Ovary (tissue), 7 donors: ENCODE measurements at regions not wholly inside any gene's neighbourhood (a gene's known extent, or its start where the extent isn't known, plus 50 kb on each side); places are given as distances from the start of the nearest gene placed in this dataset.

Experiments used
- DNase-seq, 5 donors: peaks; one replicate each; pipeline ENCODE4 v3.0.0-alpha.2; 2019 to 2020
- H3K27ac ChIP-seq, 2 donors: fragments of 200-600 bp; one replicate each; pipeline versions ENCODE4 v1.5.1 to v1.8.0; 2019 to 2022
- H3K27me3 ChIP-seq: fragments of 200-600 bp; one replicate; pipeline ENCODE4 v1.8.0; 2022
- H3K36me3 ChIP-seq: fragments of 200-600 bp; sonication (generic); one replicate; pipeline ENCODE4 v1.5.1; 2019
- H3K4me1 ChIP-seq: one replicate; pipeline ENCODE4 v1.8.1; 2013; ENCODE audit warnings: mild to moderate bottlenecking, moderate library complexity; ENCODE audit not compliant: insufficient read depth
- H3K4me3 ChIP-seq: fragments of 200-600 bp; sonication (generic); one replicate; pipeline ENCODE4 v1.5.1; 2017
- H3K9me3 ChIP-seq, 2 donors: fragments of 200-600 bp in 1 of 2; sonication (generic) in 1 of 2; one replicate each; pipeline versions ENCODE4 v1.5.1 to v1.8.1; 2013 to 2019; ENCODE audit warnings: mild to moderate bottlenecking in 1 of 2, moderate library complexity in 1 of 2
- EP300 ChIP-seq: sonication (generic); formaldehyde crosslinking; IDR thresholded peaks from one replicate; pipeline ENCODE4 v1.6.1; 2017; ENCODE audit warnings: antibody characterized with exemption
- POLR2A ChIP-seq: fragments of 450-650 bp; IDR thresholded peaks from one replicate; pipeline ENCODE4 v1.6.1; 2017; ENCODE audit warnings: antibody characterized with exemption, mild to moderate bottlenecking, moderate library complexity
- WGBS, 3 donors: extraction: QIAGEN DNeasy Blood & Tissue Kit in 1 of 3; methylation state at CpG; one replicate each; pipeline versions ENCODE4 v1.1.5 to v1.1.7; 2013 to 2017; 5-methylcytosine and 5-hydroxymethylcytosine counted together
- intact Hi-C, 4 donors: fragments of 100-400 bp; cut with DNase I; formaldehyde crosslinking; loops; one replicate each; pipeline versions ENCODE4 v1.11.0 to v1.15.1; 2022 to 2023
- TF ChIP-seq, protein P1 (sequence below), 3 donors: fragments of 450-650 bp in 2 of 3; fragments of 200-600 bp in 1 of 3; IDR thresholded peaks; one replicate each; pipeline versions ENCODE4 v1.5.1 to v1.8.0; 2016 to 2022; ENCODE audit warnings: antibody characterized with exemption in 3 of 3, mild to moderate bottlenecking in 1 of 3
- donor health status: DM: no; HTN: no; CAD: no; lungs with moderate emphysema.
- donor health status: DM: no; HTN: no; CAD: no.
- donor health status: Bipolar disorder and iron deficiency.
- donor health status: DM: no; HTN: no; CAD: no.
- donor health status: DM: yes; HTN: yes; CAD: no.

DNA sequence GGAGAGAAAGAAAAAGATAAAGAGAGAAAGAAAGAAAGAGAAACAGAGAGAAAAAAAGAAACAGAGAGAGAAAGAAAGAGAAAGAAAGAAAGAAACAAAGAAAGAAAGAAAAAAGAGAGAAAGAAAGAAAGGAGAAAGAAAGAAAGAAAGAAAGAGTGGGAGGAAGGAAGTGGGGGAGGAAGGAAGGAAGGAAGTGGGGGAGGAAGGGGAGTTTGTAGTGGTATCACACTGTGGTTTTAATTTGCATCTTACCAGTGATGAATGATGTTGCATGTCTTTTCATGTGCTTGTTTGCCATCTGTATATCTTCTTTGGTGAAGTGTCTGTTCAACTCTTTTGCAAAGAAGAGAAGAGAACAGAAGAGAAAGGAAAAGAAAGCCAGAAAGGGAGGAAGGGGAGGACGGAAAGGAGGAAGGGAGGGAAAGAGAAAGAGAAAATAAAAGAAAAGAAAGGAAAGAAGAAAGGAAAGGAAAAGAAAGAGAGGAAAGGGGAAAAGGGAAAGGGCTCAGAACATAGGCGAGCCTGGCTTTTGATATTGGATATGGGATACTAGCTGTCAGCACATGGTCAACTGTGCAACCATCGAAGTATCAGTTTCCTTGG, 79.2 kb upstream of the FRMD4A start:
- peaks cover 5% of the 10 kb centered on the region for H3K4me1 ChIP-seq
- DNase-seq = no peak
- H3K4me3 ChIP-seq = no peak overlapping the region
- H3K36me3 ChIP-seq = no peaks in the 10 kb centered on the region
- no peaks in the 10 kb centered on the region for H3K9me3 ChIP-seq
- WGBS, 3 donors = 77 to 84% (median 79%) methylated on average over 3 of the region's 3 CpGs
- no peaks in the 10 kb centered on the region for H3K27me3 ChIP-seq
- intact Hi-C loops = no loop called here
- H3K27ac ChIP-seq = no peak overlapping the region
- TF ChIP-seq, protein P1, sequence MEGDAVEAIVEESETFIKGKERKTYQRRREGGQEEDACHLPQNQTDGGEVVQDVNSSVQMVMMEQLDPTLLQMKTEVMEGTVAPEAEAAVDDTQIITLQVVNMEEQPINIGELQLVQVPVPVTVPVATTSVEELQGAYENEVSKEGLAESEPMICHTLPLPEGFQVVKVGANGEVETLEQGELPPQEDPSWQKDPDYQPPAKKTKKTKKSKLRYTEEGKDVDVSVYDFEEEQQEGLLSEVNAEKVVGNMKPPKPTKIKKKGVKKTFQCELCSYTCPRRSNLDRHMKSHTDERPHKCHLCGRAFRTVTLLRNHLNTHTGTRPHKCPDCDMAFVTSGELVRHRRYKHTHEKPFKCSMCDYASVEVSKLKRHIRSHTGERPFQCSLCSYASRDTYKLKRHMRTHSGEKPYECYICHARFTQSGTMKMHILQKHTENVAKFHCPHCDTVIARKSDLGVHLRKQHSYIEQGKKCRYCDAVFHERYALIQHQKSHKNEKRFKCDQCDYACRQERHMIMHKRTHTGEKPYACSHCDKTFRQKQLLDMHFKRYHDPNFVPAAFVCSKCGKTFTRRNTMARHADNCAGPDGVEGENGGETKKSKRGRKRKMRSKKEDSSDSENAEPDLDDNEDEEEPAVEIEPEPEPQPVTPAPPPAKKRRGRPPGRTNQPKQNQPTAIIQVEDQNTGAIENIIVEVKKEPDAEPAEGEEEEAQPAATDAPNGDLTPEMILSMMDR (IDR thresholded peaks at IDR 0.05) = no peak
- TF ChIP-seq POLR2A (no peak), EP300 (no peak)

DNA sequence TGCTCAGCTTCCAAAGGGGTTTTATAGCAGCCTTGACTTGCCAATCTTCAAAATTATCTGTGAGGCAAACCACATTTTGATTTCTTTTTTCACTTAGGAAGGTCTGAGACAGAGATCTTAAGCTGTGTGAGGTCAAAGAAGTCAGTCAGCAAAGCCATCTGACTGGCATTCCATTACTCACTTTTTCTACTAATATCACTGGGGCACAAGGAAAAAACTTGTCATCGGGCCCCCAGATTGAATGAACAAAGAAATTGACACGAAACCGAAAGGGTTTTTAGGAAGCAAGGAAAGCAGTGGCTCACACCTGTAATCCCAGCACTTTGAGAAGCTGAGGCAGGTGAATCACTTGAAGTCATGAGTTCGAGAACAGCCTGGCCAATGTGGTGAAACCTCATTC, 78.5 kb upstream of the FRMD4A start:
- Histone ChIP-seq H3K4me1 (peaks cover 5% of the 10 kb centered on the region), H3K4me3 (no peak overlapping the region), H3K27ac (no peak overlapping the region), H3K9me3 (no peaks in the 10 kb centered on the region), H3K36me3 (no peaks in the 10 kb centered on the region), H3K27me3 (no peaks in the 10 kb centered on the region)
- no peak for DNase-seq
- TF ChIP-seq, protein P1 (IDR thresholded peaks at IDR 0.05) = no peak
- TF ChIP-seq EP300 (no peak), POLR2A (no peak)
- 96 to 98% (median 96%) methylated on average over 4 of the region's 4 CpGs for WGBS, 3 donors
- intact Hi-C loops = no loop called here

DNA sequence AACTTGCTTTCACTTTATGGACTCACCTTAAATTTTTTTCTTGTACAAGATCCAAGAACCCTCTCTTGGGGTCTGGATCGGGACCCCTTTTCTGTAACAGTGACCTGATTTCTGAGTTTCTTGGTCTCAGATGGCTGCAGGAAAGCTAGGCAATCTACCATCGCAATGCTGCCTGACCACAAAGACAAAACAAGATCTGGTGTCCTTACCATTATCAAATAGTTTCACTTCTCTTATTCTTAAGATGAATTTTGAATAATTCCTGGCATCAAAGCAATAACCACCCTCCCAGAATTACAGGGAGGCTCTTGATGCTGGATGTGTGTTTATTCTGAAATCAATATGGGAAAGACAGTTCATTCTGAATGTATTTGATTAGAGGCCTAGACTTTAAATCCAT, 77.4 kb upstream of the FRMD4A start:
- Histone ChIP-seq H3K27me3 (no peaks in the 10 kb centered on the region), H3K4me1 (peaks cover 7% of the 10 kb centered on the region), H3K9me3 (no peaks in the 10 kb centered on the region), H3K36me3 (no peaks in the 10 kb centered on the region), H3K27ac (no peak overlapping the region), H3K4me3 (no peak overlapping the region)
- intact Hi-C loops = no loop called here
- TF ChIP-seq POLR2A = no peak
- TF ChIP-seq, protein P1 (IDR thresholded peaks at IDR 0.05) = no peak
- no peak for TF ChIP-seq EP300
- 29 to 60% (median 44%) methylated on average over 2 of the region's 2 CpGs for WGBS, 3 donors
- no peak for DNase-seq

DNA sequence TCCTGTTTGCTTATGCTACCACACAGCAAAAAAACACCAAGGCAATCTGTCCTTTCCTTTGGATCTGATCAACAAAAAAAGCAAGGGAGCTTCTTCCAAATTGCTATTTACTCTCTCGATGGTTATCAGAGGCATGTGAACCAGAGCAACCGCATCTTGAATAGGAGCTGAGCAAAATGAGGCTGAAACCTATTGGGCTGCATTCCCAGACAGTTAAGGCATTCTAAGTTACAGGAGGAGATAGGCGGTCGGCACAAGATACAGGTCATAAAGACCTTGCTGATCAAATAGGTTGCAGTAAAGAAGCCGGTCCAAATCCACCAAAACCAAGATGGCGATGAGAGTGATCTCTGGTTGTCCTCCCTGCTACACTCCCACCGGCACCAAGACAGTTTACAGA, 76.8 kb upstream of the FRMD4A start:
- 65 to 78% (median 71%) methylated on average over 7 of the region's 7 CpGs for WGBS, 3 donors
- Histone ChIP-seq H3K9me3 (no peaks in the 10 kb centered on the region), H3K4me1 (peaks cover 7% of the 10 kb centered on the region), H3K4me3 (no peak overlapping the region), H3K27ac (no peak overlapping the region), H3K36me3 (no peaks in the 10 kb centered on the region), H3K27me3 (no peaks in the 10 kb centered on the region)
- intact Hi-C loops = no loop called here
- TF ChIP-seq, protein P1 (IDR thresholded peaks at IDR 0.05) = no peak
- no peak for TF ChIP-seq EP300
- TF ChIP-seq POLR2A = no peak
- no peak for DNase-seq
